ENCODE measurements at regions not wholly inside any gene's neighbourhood (a gene's known extent, or its start where the extent isn't known, plus 50 kb on each side); places are given as distances from the start of the nearest gene placed in this dataset.

DNA sequence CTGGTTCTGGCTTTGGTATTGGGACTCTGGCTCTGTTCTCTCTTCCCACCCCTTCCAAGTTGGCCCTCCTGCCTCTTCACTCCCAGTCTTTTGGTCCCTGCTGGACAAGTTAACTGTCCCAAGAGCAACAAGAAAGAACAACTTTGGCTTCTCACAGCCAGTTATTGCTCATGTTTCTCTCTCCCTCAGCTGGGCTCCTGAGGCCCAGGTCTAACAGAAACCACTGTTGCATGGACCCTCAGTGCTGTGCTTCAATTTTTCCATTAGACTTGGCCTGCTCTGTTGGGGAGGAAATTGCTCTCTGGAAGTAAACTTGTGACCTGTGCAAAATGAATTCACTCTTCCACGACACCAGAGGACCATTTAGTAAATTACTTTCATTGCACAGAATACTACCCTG is 64.5 kb downstream of the CHST2 start:
- no peak overlapping the region for H3K9ac ChIP-seq (ENCODE audit: low read length)
- H3K4me3 Mint-ChIP-seq (ENCODE audit: unreplicated experiment): no peak overlapping the region
- no peak overlapping the region for H3K27ac ChIP-seq (ENCODE audit: low read depth, low read length)
- DNase-seq (ENCODE audit: low read depth): no peak
- peaks cover 1% of the 10 kb centered on the region for H3K9me3 Mint-ChIP-seq (ENCODE audit: unreplicated experiment)
- H3K9me3 ChIP-seq (ENCODE audit: insufficient read depth, low read depth, low read length): no peaks in the 10 kb centered on the region
- H3K4me1 Mint-ChIP-seq (ENCODE audit: low read depth, unreplicated experiment): no peaks in the 10 kb centered on the region
- H3K27ac Mint-ChIP-seq (ENCODE audit: unreplicated experiment): no peak overlapping the region
- no peaks in the 10 kb centered on the region for H3K27me3 ChIP-seq (ENCODE audit: insufficient read depth, low read length)
- H3K36me3 Mint-ChIP-seq (ENCODE audit: low read depth, unreplicated experiment): no peaks in the 10 kb centered on the region
- no peaks in the 10 kb centered on the region for H3K36me3 ChIP-seq (ENCODE audit: insufficient read depth, low read length)
- no peaks in the 10 kb centered on the region for H3K4me1 ChIP-seq (ENCODE audit: insufficient read depth, low read length)
- no peak overlapping the region for H2AFZ ChIP-seq (ENCODE audit: low read depth, low read length)
- H3K4me2 ChIP-seq (ENCODE audit: low read length): no peak overlapping the region
- no peaks in the 10 kb centered on the region for H3K79me2 ChIP-seq (ENCODE audit: insufficient read depth, low read length)
- H4K20me1 ChIP-seq (ENCODE audit: insufficient read depth, low read length): no peaks in the 10 kb centered on the region
- TF ChIP-seq CTCF (IDR thresholded peaks at IDR 0.05; ENCODE audit: insufficient read depth, low read depth, low read length) (no peak), EZH2 (IDR thresholded peaks at IDR 0.05; ENCODE audit: insufficient read depth, low read length) (no peak)
- no peak overlapping the region for H3K4me3 ChIP-seq (ENCODE audit: insufficient read depth, low read depth, low read length)
- H3K27me3 Mint-ChIP-seq (ENCODE audit: low read depth, unreplicated experiment): peaks cover 2% of the 10 kb centered on the region
- no peak for FAIRE-seq

DNA sequence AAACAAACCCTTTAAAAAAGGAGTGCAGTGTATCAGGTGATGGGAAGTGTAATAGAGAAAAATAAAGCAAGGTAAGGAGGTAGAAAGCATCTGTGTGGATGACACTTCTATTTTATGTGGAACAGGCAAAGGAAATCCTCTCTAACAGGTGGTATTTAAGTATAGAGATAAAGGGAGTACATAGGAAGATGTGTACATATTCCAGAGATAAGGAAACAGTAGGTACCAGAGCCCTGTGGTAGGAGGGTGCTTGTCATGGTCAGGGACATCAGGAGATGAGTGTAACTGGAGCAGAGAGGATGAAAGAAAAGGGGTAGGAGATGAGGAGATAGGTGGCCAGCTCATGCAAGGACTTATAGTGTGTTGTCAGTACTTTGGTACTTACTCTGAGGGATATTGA is 65.8 kb downstream of the CHST2 start:
- FAIRE-seq: no peak
- H3K4me2 ChIP-seq (ENCODE audit: low read length): no peak overlapping the region
- no peaks in the 10 kb centered on the region for H3K36me3 Mint-ChIP-seq (ENCODE audit: low read depth, unreplicated experiment)
- H3K4me1 Mint-ChIP-seq (ENCODE audit: low read depth, unreplicated experiment): no peaks in the 10 kb centered on the region
- no peak overlapping the region for H2AFZ ChIP-seq (ENCODE audit: low read depth, low read length)
- no peaks in the 10 kb centered on the region for H3K27me3 ChIP-seq (ENCODE audit: insufficient read depth, low read length)
- no peak overlapping the region for H3K9ac ChIP-seq (ENCODE audit: low read length)
- no peaks in the 10 kb centered on the region for H3K79me2 ChIP-seq (ENCODE audit: insufficient read depth, low read length)
- H3K36me3 ChIP-seq (ENCODE audit: insufficient read depth, low read length): no peaks in the 10 kb centered on the region
- peaks cover 1% of the 10 kb centered on the region for H3K9me3 Mint-ChIP-seq (ENCODE audit: unreplicated experiment)
- no peak for DNase-seq (ENCODE audit: low read depth)
- no peak overlapping the region for H3K27ac ChIP-seq (ENCODE audit: low read depth, low read length)
- H3K9me3 ChIP-seq (ENCODE audit: insufficient read depth, low read depth, low read length): no peaks in the 10 kb centered on the region
- H3K4me3 ChIP-seq (ENCODE audit: insufficient read depth, low read depth, low read length): no peak overlapping the region
- H3K27ac Mint-ChIP-seq (ENCODE audit: unreplicated experiment): no peak overlapping the region
- H3K4me3 Mint-ChIP-seq (ENCODE audit: unreplicated experiment): no peak overlapping the region
- H3K27me3 Mint-ChIP-seq (ENCODE audit: low read depth, unreplicated experiment): peaks cover 3% of the 10 kb centered on the region
- no peaks in the 10 kb centered on the region for H4K20me1 ChIP-seq (ENCODE audit: insufficient read depth, low read length)
- TF ChIP-seq EZH2 (IDR thresholded peaks at IDR 0.05; ENCODE audit: insufficient read depth, low read length) (no peak), CTCF (IDR thresholded peaks at IDR 0.05; ENCODE audit: insufficient read depth, low read depth, low read length) (no peak)
- no peaks in the 10 kb centered on the region for H3K4me1 ChIP-seq (ENCODE audit: insufficient read depth, low read length)

- Histone ChIP-seq H2AFZ (ENCODE audit: low read depth, low read length) (no peak overlapping the region), H3K4me1 (ENCODE audit: insufficient read depth, low read length) (no peaks in the 10 kb centered on the region), H3K4me2 (ENCODE audit: low read length) (no peak overlapping the region), H3K27ac (ENCODE audit: low read depth, low read length) (no peak overlapping the region), H3K27me3 (ENCODE audit: insufficient read depth, low read length) (no peaks in the 10 kb centered on the region), H3K4me3 (ENCODE audit: insufficient read depth, low read depth, low read length) (no peak overlapping the region), H3K9ac (ENCODE audit: low read length) (no peak overlapping the region), H3K36me3 (ENCODE audit: insufficient read depth, low read length) (no peaks in the 10 kb centered on the region), H4K20me1 (ENCODE audit: insufficient read depth, low read length) (no peaks in the 10 kb centered on the region), H3K79me2 (ENCODE audit: insufficient read depth, low read length) (no peaks in the 10 kb centered on the region), H3K9me3 (ENCODE audit: insufficient read depth, low read depth, low read length) (no peaks in the 10 kb centered on the region)
- Mint-ChIP-seq H3K27ac (ENCODE audit: unreplicated experiment) (no peak overlapping the region), H3K36me3 (ENCODE audit: low read depth, unreplicated experiment) (no peaks in the 10 kb centered on the region), H3K4me3 (ENCODE audit: unreplicated experiment) (no peak overlapping the region), H3K27me3 (ENCODE audit: low read depth, unreplicated experiment) (peaks cover 9% of the 10 kb centered on the region), H3K9me3 (ENCODE audit: unreplicated experiment) (peaks cover 2% of the 10 kb centered on the region), H3K4me1 (ENCODE audit: low read depth, unreplicated experiment) (no peaks in the 10 kb centered on the region)
- FAIRE-seq: no peak
- TF ChIP-seq EZH2 (IDR thresholded peaks at IDR 0.05; ENCODE audit: insufficient read depth, low read length) (no peak), CTCF (IDR thresholded peaks at IDR 0.05; ENCODE audit: insufficient read depth, low read depth, low read length) (no peak)
- DNase-seq (ENCODE audit: low read depth): no peak
Measured at GRCh38 chr3:143187111-143187510, 67.5 kb downstream of the CHST2 start.

Measured in astrocyte (in vitro differentiated cells and primary cell).